Activated CD4-positive, alpha-beta T cell treated with anti-CD3 and anti-CD28 coated beads for 24 hours (primary cell): ENCODE measurements at regions not wholly inside any gene's neighbourhood (a gene's known extent, or its start where the extent isn't known, plus 50 kb on each side); places are given as distances from the start of the nearest gene placed in this dataset.
"Not testable (repeated sequence)": the region's sequence is repeated elsewhere in the genome, so short reads cannot be mapped to it uniquely, and the experiment has no call there.

Experiments
- DNase-seq, 2 donors: peaks; one replicate each; pipeline ENCODE4 v3.0.0-alpha.2; 2020; ENCODE audit warnings: low read depth in 2 of 2

GRCh38 chr1:54474310-54475251, 68.4 kb upstream of the SSBP3 start:
- no peak for DNase-seq

GRCh38 chr1:54471588-54471987, 65.4 kb upstream of the SSBP3 start:
- no peak for DNase-seq

DNA sequence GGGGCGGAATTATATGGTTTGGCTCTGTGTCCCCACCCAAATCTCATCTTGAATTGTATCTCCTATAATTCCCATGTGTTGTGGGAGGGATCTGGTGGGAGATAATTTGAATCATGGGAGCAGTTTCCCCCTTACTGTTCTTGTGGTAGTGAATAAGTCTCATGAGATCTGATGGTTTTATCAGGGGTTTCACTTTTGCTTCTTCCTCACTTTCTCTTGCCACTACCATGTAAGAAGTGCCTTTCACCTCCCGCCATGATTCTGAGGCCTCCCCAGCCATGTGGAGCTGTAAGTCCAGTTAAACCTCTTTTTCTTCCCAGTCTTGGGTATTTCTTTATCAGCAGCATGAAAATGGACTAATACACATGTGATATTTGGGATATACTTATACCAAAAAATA, 63.2 kb upstream of the SSBP3 start:
- not testable (repeated sequence) for DNase-seq

GRCh38 chr1:54468288-54469084, 62.3 kb upstream of the SSBP3 start:
- DNase-seq: not testable (repeated sequence)

GRCh38 chr1:54465351-54465811, 59.2 kb upstream of the SSBP3 start:
- no peak for DNase-seq

DNA sequence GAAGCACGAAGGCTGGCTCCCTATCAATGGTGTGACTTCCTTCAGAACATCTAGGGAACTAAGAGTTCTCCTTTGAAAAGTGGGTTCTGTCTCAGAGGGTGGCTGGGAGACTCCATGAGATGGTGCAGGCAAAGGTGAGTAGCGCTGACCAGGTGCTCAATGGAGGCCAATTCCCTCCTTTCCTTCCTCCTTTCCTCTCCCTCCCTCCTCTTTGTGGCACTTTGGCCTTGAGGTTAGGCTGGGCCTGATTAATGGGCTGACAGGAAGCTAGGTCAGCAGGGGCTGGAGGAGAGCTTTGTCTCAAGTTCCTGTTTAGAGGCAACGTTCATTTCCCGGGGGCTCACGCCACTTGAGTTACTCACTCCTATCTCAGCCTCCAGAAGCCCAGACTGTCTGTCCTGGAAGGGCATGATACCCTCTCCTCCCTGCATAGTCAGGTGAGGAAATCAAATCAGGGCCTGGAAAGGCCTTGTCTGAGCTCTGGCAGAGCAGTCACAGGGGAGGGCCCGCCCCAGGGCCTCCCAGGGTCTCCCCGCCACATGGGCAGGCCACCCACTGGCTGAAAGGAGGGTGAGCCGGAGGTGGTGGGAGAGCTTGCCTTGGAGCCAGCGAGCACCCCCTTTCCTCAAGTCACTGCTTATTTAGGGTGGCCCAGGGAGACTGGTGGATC, 58.4 kb upstream of the SSBP3 start:
- DNase-seq: no peak

DNA sequence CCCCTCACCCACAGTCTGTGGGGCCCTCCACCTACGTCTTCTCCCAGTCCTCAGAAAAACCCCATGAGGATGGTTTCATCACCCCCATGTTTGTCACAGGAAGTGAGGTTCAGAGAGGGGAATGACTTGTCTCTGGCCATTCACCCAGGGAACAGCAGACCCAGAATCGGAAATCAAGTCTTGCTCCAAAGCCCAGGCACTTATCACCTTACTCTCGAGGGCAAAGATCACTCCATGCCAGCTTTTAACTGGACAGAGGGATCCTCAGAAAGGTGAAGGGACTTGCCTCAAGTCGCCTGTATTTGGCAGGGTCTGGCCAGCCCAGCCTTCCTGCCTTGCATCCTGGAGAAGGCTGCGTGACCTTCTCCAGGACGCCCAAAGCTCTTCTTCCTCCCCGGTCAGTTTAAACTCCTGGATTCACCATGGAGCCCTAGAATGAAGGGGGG, 57.9 kb upstream of the SSBP3 start:
- no peak for DNase-seq

- DNase-seq: no peak
Observed at GRCh38 chr1:54463259-54464030, 57.3 kb upstream of the SSBP3 start.

DNA sequence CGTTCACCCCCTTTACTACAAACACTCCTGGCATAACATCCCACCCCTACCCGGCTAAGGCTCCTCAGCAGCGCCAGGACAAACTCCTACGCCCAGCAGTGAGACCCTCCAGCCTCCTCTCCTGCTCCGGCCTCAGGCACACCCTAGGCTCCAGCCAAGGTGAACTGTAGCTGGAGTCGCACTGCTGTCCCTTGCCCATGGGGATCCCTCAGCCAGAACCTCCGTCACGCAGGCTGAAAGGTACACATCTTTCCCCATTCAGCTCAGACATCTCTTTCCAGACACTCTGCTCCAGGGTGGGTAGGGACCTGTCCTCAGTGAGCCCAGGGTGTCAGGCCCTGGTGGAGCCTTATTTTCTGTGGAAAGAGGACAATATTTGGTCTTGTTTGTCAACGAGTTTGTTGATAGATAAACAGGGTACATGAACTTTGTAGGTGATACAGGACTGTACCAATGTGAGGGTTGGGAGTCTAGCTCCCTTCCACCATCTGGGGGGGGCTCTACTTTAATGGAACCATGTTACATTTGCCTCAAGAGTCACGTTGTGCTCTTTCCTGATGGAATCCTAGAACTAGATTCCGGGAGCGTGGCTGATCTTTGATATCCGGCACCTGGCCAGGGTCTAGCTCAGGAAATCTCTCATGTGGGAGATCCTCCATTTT, 56.5 kb upstream of the SSBP3 start:
- DNase-seq: no peak

DNA sequence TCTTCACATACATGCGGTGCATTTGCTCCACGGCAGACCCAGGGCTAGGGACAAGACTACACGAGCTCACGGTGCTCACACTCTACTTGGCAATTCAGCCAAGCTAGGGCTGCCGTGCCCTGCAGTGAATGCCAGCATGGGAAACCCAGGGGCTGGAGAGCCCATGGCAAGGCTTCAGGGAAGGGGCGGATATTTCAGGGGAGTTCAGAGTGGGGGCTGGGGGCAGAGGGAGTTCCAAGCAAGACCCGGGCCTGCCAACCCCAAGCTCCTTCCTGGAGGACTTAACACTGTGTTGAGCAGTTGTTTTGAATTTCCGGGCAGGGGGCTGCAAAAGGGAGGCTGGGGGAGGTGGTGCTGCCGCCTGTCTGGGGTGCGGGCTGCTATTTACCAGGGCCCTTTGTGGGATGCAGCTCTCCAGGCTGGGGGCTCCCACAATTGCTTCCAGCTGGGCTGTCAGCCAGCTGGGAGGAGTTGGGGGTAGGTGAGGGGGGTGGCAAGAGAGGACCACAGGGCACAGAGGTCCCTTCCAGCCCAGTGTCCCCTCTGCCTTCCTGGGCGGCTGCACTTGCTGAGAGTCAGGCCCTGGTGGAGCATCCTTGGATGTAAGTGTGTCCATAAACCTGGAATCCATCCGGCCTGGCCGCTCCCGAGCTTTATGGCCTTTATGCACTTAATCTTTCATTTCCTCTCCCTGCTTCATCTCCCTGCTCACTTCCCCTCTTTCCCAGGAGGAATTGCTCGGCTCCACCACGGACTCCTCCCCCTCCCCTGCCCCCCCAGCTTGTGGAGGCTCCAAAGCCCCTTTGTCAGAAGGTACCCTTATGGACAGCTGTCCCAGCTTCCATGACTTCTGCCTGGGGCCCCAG, 55.8 kb upstream of the SSBP3 start:
- DNase-seq: no peak

DNA sequence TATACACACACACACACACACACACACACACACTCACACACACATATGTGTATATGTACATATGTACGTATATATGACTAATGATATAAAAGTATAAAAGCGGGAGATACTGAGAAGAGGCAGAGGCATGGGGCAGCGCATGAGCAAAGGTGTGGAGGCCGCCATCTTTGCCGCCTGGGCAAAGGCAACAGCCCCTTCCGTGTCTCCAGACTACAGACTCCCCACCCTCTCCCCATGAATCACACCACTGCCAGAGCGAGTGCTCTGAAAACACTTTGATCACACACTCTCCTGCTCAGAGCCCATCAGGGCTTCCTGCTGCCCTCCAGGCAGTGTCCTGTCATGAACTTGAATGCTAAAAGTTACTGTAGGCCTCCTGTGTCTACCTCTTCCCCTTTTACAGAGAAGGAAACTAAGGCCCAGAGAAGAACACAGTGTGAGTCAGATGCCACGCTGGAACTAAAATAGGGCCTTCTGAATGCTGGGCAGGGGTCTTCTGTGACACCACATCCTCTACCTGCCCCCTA, 54.7 kb upstream of the SSBP3 start:
- DNase-seq: no peak

DNA sequence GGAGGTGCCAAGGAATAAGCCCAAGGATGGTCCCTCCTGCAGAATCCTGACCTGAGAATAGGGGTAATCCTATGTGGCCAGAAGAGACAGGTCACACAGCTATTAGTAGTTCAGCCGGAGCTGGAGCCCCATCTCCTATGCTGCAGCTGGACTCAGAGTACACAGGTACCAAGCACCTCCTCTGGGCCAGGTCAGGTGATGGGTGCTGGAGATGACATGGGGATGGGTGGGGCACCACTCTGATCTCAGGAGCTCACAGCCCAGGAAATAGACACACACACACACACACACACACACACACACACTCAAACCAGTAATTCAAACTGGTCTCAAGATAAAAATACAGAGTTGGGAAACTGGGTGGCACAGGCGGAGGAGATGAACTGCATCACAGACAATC, 54.2 kb upstream of the SSBP3 start:
- no peak for DNase-seq

- DNase-seq: no peak
Observed at GRCh38 chr1:54459726-54460191, 53.6 kb upstream of the SSBP3 start.

GRCh38 chr1:54459140-54459539, 52.9 kb upstream of the SSBP3 start:
- no peak for DNase-seq

GRCh38 chr1:54456921-54457529, 50.8 kb upstream of the SSBP3 start:
- DNase-seq: no peak

DNA sequence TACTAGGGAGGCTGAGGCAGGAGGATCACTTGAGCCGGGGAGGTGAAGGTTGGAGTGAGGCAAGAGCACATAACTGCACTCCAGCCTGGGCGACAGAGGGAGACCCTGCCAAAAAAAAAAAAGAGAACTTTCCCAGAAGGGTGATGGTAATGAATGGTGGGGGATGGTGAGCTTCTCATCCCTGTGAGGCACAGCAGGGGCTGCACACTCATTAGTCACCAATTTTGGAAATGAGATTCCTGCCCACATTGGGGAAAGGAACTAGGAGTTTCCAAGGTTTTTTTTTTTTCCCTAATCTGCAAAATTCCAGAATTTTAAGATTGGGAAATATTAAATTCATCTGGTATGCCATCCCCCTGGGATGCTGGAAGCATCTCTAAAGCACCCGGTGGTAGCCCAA, 50.2 kb upstream of the SSBP3 start:
- DNase-seq: no peak
